IMR-90 (cell line): ENCODE measurements at regions not wholly inside any gene's neighbourhood (a gene's known extent, or its start where the extent isn't known, plus 50 kb on each side); places are given as distances from the start of the nearest gene placed in this dataset.

Source experiments
- BHLHE40 ChIP-seq: fragments of 150-350 bp; IDR thresholded peaks from 2 replicates; pipeline ENCODE4 v1.6.1; 2016; ENCODE audit warnings: mild to moderate bottlenecking, low read depth, low read length
- CEBPB ChIP-seq: IDR thresholded peaks from 2 replicates; pipeline ENCODE4 v1.6.1; 2012; ENCODE audit warnings: low read depth, low read length, improper control_type of control experiment
- CHD1 ChIP-seq: IDR thresholded peaks from 2 replicates; pipeline ENCODE4 v1.6.1; 2012; ENCODE audit warnings: low read depth, low read length, improper control_type of control experiment
- FOS ChIP-seq: fragments of 150-350 bp; IDR thresholded peaks from 2 replicates; pipeline ENCODE4 v1.6.1; 2016; ENCODE audit warnings: low read depth, low read length
- MAZ ChIP-seq: IDR thresholded peaks from 2 replicates; pipeline ENCODE4 v1.6.1; 2012; ENCODE audit warnings: low read depth, mild to moderate bottlenecking, low read length, improper control_type of control experiment, moderate library complexity, borderline replicate concordance
- MXI1 ChIP-seq: IDR thresholded peaks from 2 replicates; pipeline ENCODE4 v1.6.1; 2012; ENCODE audit warnings: low read depth, mild to moderate bottlenecking, low read length, moderate library complexity, borderline replicate concordance
- NFE2L2 ChIP-seq: fragments of 150-350 bp; IDR thresholded peaks from 2 replicates; pipeline ENCODE4 v1.6.1; 2016; ENCODE audit warnings: low read depth, mild to moderate bottlenecking, low read length
- POLR2A ChIP-seq: IDR thresholded peaks from 2 replicates; pipeline ENCODE4 v1.6.1; 2012; ENCODE audit warnings: mild to moderate bottlenecking, low read depth, low read length
- RAD21 ChIP-seq: IDR thresholded peaks from 2 replicates; pipeline ENCODE4 v1.6.1; 2012; ENCODE audit warnings: low read length, improper control_type of control experiment
- RCOR1 ChIP-seq: IDR thresholded peaks from 2 replicates; pipeline ENCODE4 v1.6.1; 2012; ENCODE audit warnings: mild to moderate bottlenecking, low read length, improper control_type of control experiment; ENCODE audit not compliant: insufficient replicate concordance
- RFX5 ChIP-seq: IDR thresholded peaks from 2 replicates; pipeline ENCODE4 v1.8.0; 2012; ENCODE audit warnings: low read depth, mild to moderate bottlenecking, low read length, moderate library complexity
- SMC3 ChIP-seq: fragments of 150-350 bp; IDR thresholded peaks from 2 replicates; pipeline ENCODE4 v1.6.1; 2016; ENCODE audit warnings: low read depth, mild to moderate bottlenecking, antibody characterized with exemption, low read length, moderate library complexity
- TF ChIP-seq, protein P1 (sequence below): conservative IDR thresholded peaks from 2 replicates; pipeline ENCODE4 v1.5.1; 2012; ENCODE audit warnings: mild to moderate bottlenecking, low read depth, low read length, improper control_type of control experiment
- TF ChIP-seq, protein P2 (sequence below): fragments of 150-350 bp; IDR thresholded peaks from 2 replicates; pipeline ENCODE4 v1.6.1; 2017; ENCODE audit warnings: mild to moderate bottlenecking, antibody characterized with exemption, low read length, low read depth

DNA sequence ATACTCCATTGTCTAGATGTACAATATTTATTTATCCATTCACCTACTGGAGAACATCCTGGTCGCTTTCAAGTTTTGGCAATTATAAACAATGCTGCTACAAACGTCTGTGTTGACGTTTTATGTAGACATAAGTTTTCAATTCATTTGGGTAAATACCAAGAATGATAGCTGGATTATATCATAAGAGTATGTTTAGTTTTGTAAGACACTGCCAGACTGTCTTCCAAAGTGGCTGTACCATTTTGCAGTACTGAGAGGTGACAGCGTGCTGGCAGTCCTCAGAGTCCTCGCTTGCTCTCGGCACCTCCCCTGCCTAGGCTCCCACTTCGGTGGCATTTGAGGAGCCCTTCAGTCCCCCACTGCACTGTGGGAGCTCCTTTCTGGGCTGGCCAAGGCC, 253.3 kb upstream of the INTU start:
- TF ChIP-seq, protein P1, sequence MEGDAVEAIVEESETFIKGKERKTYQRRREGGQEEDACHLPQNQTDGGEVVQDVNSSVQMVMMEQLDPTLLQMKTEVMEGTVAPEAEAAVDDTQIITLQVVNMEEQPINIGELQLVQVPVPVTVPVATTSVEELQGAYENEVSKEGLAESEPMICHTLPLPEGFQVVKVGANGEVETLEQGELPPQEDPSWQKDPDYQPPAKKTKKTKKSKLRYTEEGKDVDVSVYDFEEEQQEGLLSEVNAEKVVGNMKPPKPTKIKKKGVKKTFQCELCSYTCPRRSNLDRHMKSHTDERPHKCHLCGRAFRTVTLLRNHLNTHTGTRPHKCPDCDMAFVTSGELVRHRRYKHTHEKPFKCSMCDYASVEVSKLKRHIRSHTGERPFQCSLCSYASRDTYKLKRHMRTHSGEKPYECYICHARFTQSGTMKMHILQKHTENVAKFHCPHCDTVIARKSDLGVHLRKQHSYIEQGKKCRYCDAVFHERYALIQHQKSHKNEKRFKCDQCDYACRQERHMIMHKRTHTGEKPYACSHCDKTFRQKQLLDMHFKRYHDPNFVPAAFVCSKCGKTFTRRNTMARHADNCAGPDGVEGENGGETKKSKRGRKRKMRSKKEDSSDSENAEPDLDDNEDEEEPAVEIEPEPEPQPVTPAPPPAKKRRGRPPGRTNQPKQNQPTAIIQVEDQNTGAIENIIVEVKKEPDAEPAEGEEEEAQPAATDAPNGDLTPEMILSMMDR: no peak
- TF ChIP-seq RAD21 (no peak), SMC3 (no peak), NFE2L2 (no peak), BHLHE40 (no peak), MXI1 (no peak), RFX5 (no peak), FOS (no peak), POLR2A (no peak), RCOR1 (no peak), CHD1 (no peak), MAZ (no peak), CEBPB (no peak)
- TF ChIP-seq, protein P2, sequence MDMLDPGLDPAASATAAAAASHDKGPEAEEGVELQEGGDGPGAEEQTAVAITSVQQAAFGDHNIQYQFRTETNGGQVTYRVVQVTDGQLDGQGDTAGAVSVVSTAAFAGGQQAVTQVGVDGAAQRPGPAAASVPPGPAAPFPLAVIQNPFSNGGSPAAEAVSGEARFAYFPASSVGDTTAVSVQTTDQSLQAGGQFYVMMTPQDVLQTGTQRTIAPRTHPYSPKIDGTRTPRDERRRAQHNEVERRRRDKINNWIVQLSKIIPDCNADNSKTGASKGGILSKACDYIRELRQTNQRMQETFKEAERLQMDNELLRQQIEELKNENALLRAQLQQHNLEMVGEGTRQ: no peak
